K562 (cell line): ENCODE measurements at regions not wholly inside any gene's neighbourhood (a gene's known extent, or its start where the extent isn't known, plus 50 kb on each side); places are given as distances from the start of the nearest gene placed in this dataset.

ENCODE experiments used
- ATAC-seq: fragments of 200-7000 bp; cut with Tn5 transposase; 3 replicates; pipeline ENCODE4 v1.9.1; 2020; ENCODE audit warnings: moderate library complexity
- BruUV-seq: library from RNA; stranded (reverse); fragments of 400-500 nt; replicated peaks from 2 replicates; lab custom pipeline; 2021; lab: Mats Ljungman, UMichigan
- CTCF ChIA-PET: fragments of 300-600 bp; formaldehyde crosslinking; extraction: SDS; loops from one replicate; lab custom pipeline; 2021; ENCODE audit warnings: low intra/inter-chr PET ratio; lab: Yijun Ruan, JAX
- POLR2A ChIA-PET: fragments of 300-600, 350-650 bp; sonication (Branson Sonifier 250); formaldehyde crosslinking; extraction: SDS; loops from one replicate; lab custom pipeline; 2021; ENCODE audit warnings: antibody characterized with exemption, inconsistent platforms; lab: Yijun Ruan, JAX
- DNase-seq, 4 experiments: peaks; one replicate each; pipeline versions ENCODE4 v3.0.0 to v3.0.0-alpha.2; 2011 to 2018; ENCODE audit warnings: low spot score in 3 of 4, mixed read lengths in 3 of 4; ENCODE audit errors: extremely low read depth in 1 of 4
- FAIRE-seq: peaks from 2 replicates; lab custom pipeline; 2011; peaks lifted over from hg19 to GRCh38; lab: Jason Lieb, UNC
- H2AFZ ChIP-seq: 2 replicates; pipeline ENCODE4 v1.6.0; 2011; ENCODE audit warnings: low read depth, low read length, control low read depth, inconsistent platforms
- H3K27ac ChIP-seq: fragments of 200-600 bp; 3 replicates; pipeline ENCODE4 v1.8.0; 2011; ENCODE audit warnings: low read depth, mild to moderate bottlenecking, control low read depth, inconsistent platforms, low read length, moderate library complexity, mixed read lengths; ENCODE audit errors: extremely low read depth
- H3K27me3 ChIP-seq, 2 experiments: fragments of 300-600 bp in 1 of 2; 2 replicates in 1 of 2; 3 replicates in 1 of 2; pipeline versions ENCODE4 v1.6.0 to v1.8.0; 2011; ENCODE audit warnings: inconsistent platforms in 2 of 2, low read length in 2 of 2, mild to moderate bottlenecking in 1 of 2, mixed read lengths in 1 of 2, moderate library complexity in 1 of 2; ENCODE audit not compliant: control insufficient read depth in 2 of 2, insufficient read depth in 2 of 2
- H3K36me3 ChIP-seq: fragments of 300-600 bp; 3 replicates; pipeline ENCODE4 v1.8.0; 2011; ENCODE audit warnings: mild to moderate bottlenecking, low read length, inconsistent platforms; ENCODE audit not compliant: control insufficient read depth, insufficient read depth
- H3K4me1 ChIP-seq, 2 experiments: fragments of 200-600 bp in 1 of 2; replicated peaks in 1 of 2; 2 replicates in 1 of 2; 3 replicates in 1 of 2; pipeline versions ENCODE4 v1.5.1 to v1.8.0; 2011; ENCODE audit warnings: inconsistent platforms in 2 of 2, low read length in 2 of 2, mild to moderate bottlenecking in 1 of 2, mixed read lengths in 1 of 2, moderate library complexity in 1 of 2; ENCODE audit not compliant: control insufficient read depth in 2 of 2, insufficient read depth in 2 of 2
- H3K4me2 ChIP-seq: 2 replicates; pipeline ENCODE4 v1.6.1; 2011; ENCODE audit warnings: low read length, control low read depth, inconsistent platforms, mixed read lengths; ENCODE audit not compliant: insufficient read depth
- H3K4me3 ChIP-seq: fragments of 200-600 bp; sonication (generic), shearing (Covaris generic); 2 replicates; pipeline ENCODE4 v1.5.1; 2016; ENCODE audit warnings: control low read depth, inconsistent platforms
- H3K79me2 ChIP-seq: fragments of 200-600 bp; 3 replicates; pipeline ENCODE4 v1.8.0; 2011; ENCODE audit warnings: low read length, inconsistent platforms; ENCODE audit not compliant: control insufficient read depth, insufficient read depth
- H3K9ac ChIP-seq, 2 experiments: 2 replicates each; pipeline versions ENCODE4 v1.6.0 to v1.6.1; 2011; ENCODE audit warnings: low read depth in 2 of 2, low read length in 2 of 2, control low read depth in 1 of 2, inconsistent platforms in 1 of 2, mild to moderate bottlenecking in 1 of 2, mixed read lengths in 1 of 2; ENCODE audit not compliant: insufficient read depth in 1 of 2
- H3K9me1 ChIP-seq: one replicate; pipeline ENCODE4 v1.6.0; 2011; ENCODE audit warnings: inconsistent platforms, mild to moderate bottlenecking, low read length, moderate library complexity; ENCODE audit not compliant: control insufficient read depth, insufficient read depth
- H3K9me3 ChIP-seq: replicated peaks from 2 replicates; pipeline ENCODE4 v1.5.1; 2011; ENCODE audit warnings: low read depth, low read length, inconsistent platforms; ENCODE audit not compliant: control insufficient read depth, insufficient read depth
- H4K20me1 ChIP-seq: replicated peaks from 2 replicates; pipeline ENCODE4 v1.6.1; 2011; ENCODE audit warnings: low read length, inconsistent platforms, mixed read lengths; ENCODE audit not compliant: control insufficient read depth, insufficient read depth
- CREB3L1 ChIP-seq: fragments of 450-650 bp; IDR thresholded peaks from 2 replicates; pipeline ENCODE4 v1.6.1; 2014; ENCODE audit warnings: low read depth, mild to moderate bottlenecking, moderate library complexity, borderline replicate concordance
- GABPB2 ChIP-seq: fragments of 250-450 bp; sonication (Bioruptor Pico); conservative IDR thresholded peaks from 2 replicates; pipeline ENCODE4 v1.5.1; 2021; ENCODE audit warnings: mild to moderate bottlenecking
- HNRNPK ChIP-seq: fragments of 200-400 bp; formaldehyde crosslinking; IDR thresholded peaks from one replicate; pipeline ENCODE4 v1.6.1; 2018; ENCODE audit warnings: mild to moderate bottlenecking, low read depth, low read length; ENCODE audit not compliant: poor library complexity, severe bottlenecking
- JUND ChIP-seq, 2 experiments: IDR thresholded peaks; 2 replicates in 1 of 2; 3 replicates in 1 of 2; pipeline ENCODE4 v1.6.1; 2011; ENCODE audit warnings: borderline replicate concordance in 2 of 2, low read depth in 2 of 2, low read length in 2 of 2, improper control_type of control experiment in 1 of 2, missing biosample characterization in 1 of 2, missing genetic modification characterization in 1 of 2, missing genetic modification reagents in 1 of 2
- NCOR1 ChIP-seq: fragments of 450-650 bp; IDR thresholded peaks from 2 replicates; pipeline ENCODE4 v1.6.1; 2016; ENCODE audit warnings: mild to moderate bottlenecking, moderate library complexity
- NFRKB ChIP-seq: fragments of 450-650 bp; IDR thresholded peaks from 2 replicates; pipeline ENCODE4 v1.6.1; 2016; ENCODE audit warnings: low read depth
- NKRF ChIP-seq: fragments of 450-650 bp; IDR thresholded peaks from 2 replicates; pipeline ENCODE4 v1.6.1; 2016; ENCODE audit warnings: borderline replicate concordance
- RBM39 ChIP-seq: fragments of 200-400 bp; formaldehyde crosslinking; optimal IDR thresholded peaks from 2 replicates; pipeline ENCODE3; 2018; ENCODE audit warnings: low read depth, low read length
- ZFX ChIP-seq: sonication (generic); formaldehyde crosslinking; IDR thresholded peaks from 2 replicates; pipeline ENCODE4 v1.8.0; 2022; ENCODE audit warnings: mild to moderate bottlenecking, missing genetic modification reagents, moderate library complexity
- ZNF668 ChIP-seq: fragments of 250-450 bp; sonication (Bioruptor Pico); IDR thresholded peaks from 2 replicates; pipeline ENCODE4 v1.8.0; 2022; ENCODE audit warnings: mild to moderate bottlenecking, inconsistent platforms
- WGBS: fragments of 100-300 bp; shearing (Covaris generic); methylation state at CpG from one replicate; pipeline ENCODE4 v1.1.6; 2016; ENCODE audit warnings: low coverage, mixed read lengths; ENCODE audit not compliant: insufficient coverage; ENCODE audit errors: missing lambda C conversion rate; 5-methylcytosine and 5-hydroxymethylcytosine counted together
- in situ Hi-C: fragments of 300-500 bp; cut with MboI; formaldehyde crosslinking; loops from 4 replicates; pipeline ENCODE4 v1.15.0; 2018; ENCODE audit warnings: inconsistent platforms, mixed read lengths
- intact Hi-C: fragments of 100-400 bp; cut with micrococcal nuclease; formaldehyde crosslinking; loops from 2 replicates; pipeline ENCODE4 v1.14.2; 2022

GRCh38 chr3:148335612-148336011 lies 362.1 kb upstream of the AGTR1 start:
- BruUV-seq = no TSS peak
- no peak overlapping the region for H3K9ac ChIP-seq
- 0% methylated on average over 2 of the region's 2 CpGs for WGBS
- H4K20me1 ChIP-seq = no peaks in the 10 kb centered on the region
- no peak overlapping the region for H2AFZ ChIP-seq
- no peak overlapping the region for H3K27ac ChIP-seq
- H3K36me3 ChIP-seq = no peaks in the 10 kb centered on the region
- H3K27me3 ChIP-seq = no peaks in the 10 kb centered on the region
- H3K4me2 ChIP-seq = no peak overlapping the region
- FAIRE-seq (no peak), DNase-seq (no peak), ATAC-seq (no peak)
- no peaks in the 10 kb centered on the region for H3K9me3 ChIP-seq
- no peaks in the 10 kb centered on the region for H3K79me2 ChIP-seq
- intact Hi-C loops (no loop called here), in situ Hi-C loops (no loop called here)
- CTCF ChIA-PET = no interaction called here
- TF ChIP-seq NFRKB (no peak), RBM39 (no peak), NCOR1 (no peak), ZNF668 (CRISPR knock-in tag) (no peak), JUND (IDR thresholded peaks at IDR 0.05; ENCODE audit: borderline replicate concordance, low read depth, low read length) (no peak), JUND (tag; IDR thresholded peaks at IDR 0.05; ENCODE audit: borderline replicate concordance, low read depth, low read length) (no peak), HNRNPK (no peak)
- H3K4me3 ChIP-seq = no peak overlapping the region
- POLR2A ChIA-PET = no interaction called here
- H3K4me1 ChIP-seq = no peaks in the 10 kb centered on the region
- H3K9me1 ChIP-seq = no peaks in the 10 kb centered on the region

GRCh38 chr3:148343416-148343815 lies 354.3 kb upstream of the AGTR1 start:
- no peaks in the 10 kb centered on the region for H4K20me1 ChIP-seq
- no peak for DNase-seq
- CTCF ChIA-PET = no interaction called here
- no peak overlapping the region for H3K4me3 ChIP-seq
- 0% methylated on average over 1 of the region's 1 CpG for WGBS
- H3K27me3 ChIP-seq = no peaks in the 10 kb centered on the region
- H3K9me3 ChIP-seq = no peaks in the 10 kb centered on the region; the same call in 1 of the 2 replicates
- H3K27ac ChIP-seq = no peak overlapping the region
- no peak overlapping the region for H2AFZ ChIP-seq
- no TSS peak for BruUV-seq
- ATAC-seq = no peak
- POLR2A ChIA-PET = no interaction called here
- no peak overlapping the region for H3K4me2 ChIP-seq
- TF ChIP-seq GABPB2 (CRISPR knock-in tag) (no peak), NKRF (no peak), CREB3L1 (no peak), ZFX (CRISPR knock-in tag) (no peak)
- no peaks in the 10 kb centered on the region for H3K9me1 ChIP-seq
- H3K79me2 ChIP-seq = no peaks in the 10 kb centered on the region
- in situ Hi-C loops (no loop called here), intact Hi-C loops (no loop called here)
- H3K36me3 ChIP-seq = no peaks in the 10 kb centered on the region
- no peaks in the 10 kb centered on the region for H3K4me1 ChIP-seq
- no peak overlapping the region for H3K9ac ChIP-seq
- no peak for FAIRE-seq
